ENCODE measurements at regions not wholly inside any gene's neighbourhood (a gene's known extent, or its start where the extent isn't known, plus 50 kb on each side); places are given as distances from the start of the nearest gene placed in this dataset.

- Mint-ChIP-seq H3K36me3 (ENCODE audit: low read depth) (no peaks in the 10 kb centered on the region), H3K27ac (no peak overlapping the region), H3K4me1 (no peaks in the 10 kb centered on the region), H3K27me3 (peaks cover 9% of the 10 kb centered on the region), H3K4me3 (no peak overlapping the region)
- DNase-seq (no peak), ATAC-seq (no peak)
- H3K9me3 ChIP-seq (ENCODE audit: control insufficient read depth, low read length, poor library complexity, severe bottlenecking) = no peaks in the 10 kb centered on the region
Measured at GRCh38 chr9:1254071-1254470, 203.9 kb downstream of the DMRT2 start.

- peaks cover 9% of the 10 kb centered on the region for H3K27me3 Mint-ChIP-seq
- no peaks in the 10 kb centered on the region for H3K9me3 ChIP-seq (ENCODE audit: control insufficient read depth, low read length, poor library complexity, severe bottlenecking)
- DNase-seq (no peak), ATAC-seq (no peak)
- H3K27ac Mint-ChIP-seq = no peak overlapping the region
- H3K4me1 Mint-ChIP-seq = no peaks in the 10 kb centered on the region
- H3K4me3 Mint-ChIP-seq = no peak overlapping the region
- H3K36me3 Mint-ChIP-seq (ENCODE audit: low read depth) = no peaks in the 10 kb centered on the region
Measured at GRCh38 chr9:1256178-1256577, 206.0 kb downstream of the DMRT2 start.

GRCh38 chr9:1261266-1261665, 211.1 kb downstream of the DMRT2 start:
- H3K27me3 Mint-ChIP-seq = no peaks in the 10 kb centered on the region
- H3K9me3 ChIP-seq (ENCODE audit: control insufficient read depth, low read length, poor library complexity, severe bottlenecking) = no peaks in the 10 kb centered on the region
- no peaks in the 10 kb centered on the region for H3K36me3 Mint-ChIP-seq (ENCODE audit: low read depth)
- no peak overlapping the region for H3K4me3 Mint-ChIP-seq
- DNase-seq (no peak), ATAC-seq (no peak)
- no peaks in the 10 kb centered on the region for H3K4me1 Mint-ChIP-seq
- H3K27ac Mint-ChIP-seq = no peak overlapping the region

- ATAC-seq (no peak), DNase-seq (no peak)
- Mint-ChIP-seq H3K36me3 (ENCODE audit: low read depth) (no peaks in the 10 kb centered on the region), H3K27ac (no peak overlapping the region), H3K4me1 (no peaks in the 10 kb centered on the region), H3K27me3 (no peaks in the 10 kb centered on the region), H3K4me3 (no peak overlapping the region)
- H3K9me3 ChIP-seq (ENCODE audit: control insufficient read depth, low read length, poor library complexity, severe bottlenecking) = no peaks in the 10 kb centered on the region
Measured at GRCh38 chr9:1261879-1262766, 212.0 kb downstream of the DMRT2 start.

- H3K9me3 ChIP-seq (ENCODE audit: control insufficient read depth, low read length, poor library complexity, severe bottlenecking) = no peaks in the 10 kb centered on the region
- Mint-ChIP-seq H3K27ac (no peak overlapping the region), H3K4me1 (no peaks in the 10 kb centered on the region), H3K4me3 (no peak overlapping the region), H3K36me3 (ENCODE audit: low read depth) (no peaks in the 10 kb centered on the region), H3K27me3 (no peaks in the 10 kb centered on the region)
- DNase-seq (no peak), ATAC-seq (no peak)
Measured at GRCh38 chr9:1267141-1267570, 217.0 kb downstream of the DMRT2 start.

GRCh38 chr9:1267581-1267980, 217.4 kb downstream of the DMRT2 start:
- ATAC-seq (no peak), DNase-seq (no peak)
- no peaks in the 10 kb centered on the region for H3K9me3 ChIP-seq (ENCODE audit: control insufficient read depth, low read length, poor library complexity, severe bottlenecking)
- Mint-ChIP-seq H3K36me3 (ENCODE audit: low read depth) (no peaks in the 10 kb centered on the region), H3K27me3 (no peaks in the 10 kb centered on the region), H3K4me1 (no peaks in the 10 kb centered on the region), H3K27ac (no peak overlapping the region), H3K4me3 (no peak overlapping the region)

GRCh38 chr9:1269533-1270315, 219.6 kb downstream of the DMRT2 start:
- peaks cover 5% of the 10 kb centered on the region for H3K27me3 Mint-ChIP-seq
- no peaks in the 10 kb centered on the region for H3K36me3 Mint-ChIP-seq (ENCODE audit: low read depth)
- no peaks in the 10 kb centered on the region for H3K9me3 ChIP-seq (ENCODE audit: control insufficient read depth, low read length, poor library complexity, severe bottlenecking)
- DNase-seq = no peak
- ATAC-seq = no peak
- no peaks in the 10 kb centered on the region for H3K4me1 Mint-ChIP-seq
- H3K27ac Mint-ChIP-seq = no peak overlapping the region
- H3K4me3 Mint-ChIP-seq = no peak overlapping the region

GRCh38 chr9:1271367-1271766, 221.2 kb downstream of the DMRT2 start:
- ATAC-seq (no peak), DNase-seq (no peak)
- Mint-ChIP-seq H3K4me3 (no peak overlapping the region), H3K27ac (no peak overlapping the region), H3K4me1 (no peaks in the 10 kb centered on the region), H3K27me3 (peaks cover 5% of the 10 kb centered on the region), H3K36me3 (ENCODE audit: low read depth) (no peaks in the 10 kb centered on the region)
- no peaks in the 10 kb centered on the region for H3K9me3 ChIP-seq (ENCODE audit: control insufficient read depth, low read length, poor library complexity, severe bottlenecking)

GRCh38 chr9:1271786-1272185, 221.6 kb downstream of the DMRT2 start:
- Mint-ChIP-seq H3K4me3 (no peak overlapping the region), H3K27me3 (peaks cover 5% of the 10 kb centered on the region), H3K27ac (no peak overlapping the region), H3K36me3 (ENCODE audit: low read depth) (no peaks in the 10 kb centered on the region), H3K4me1 (no peaks in the 10 kb centered on the region)
- DNase-seq = no peak
- ATAC-seq = no peak
- no peaks in the 10 kb centered on the region for H3K9me3 ChIP-seq (ENCODE audit: control insufficient read depth, low read length, poor library complexity, severe bottlenecking)

GRCh38 chr9:1272488-1272887, 222.3 kb downstream of the DMRT2 start:
- Mint-ChIP-seq H3K27me3 (peaks cover 5% of the 10 kb centered on the region), H3K27ac (no peak overlapping the region), H3K4me3 (no peak overlapping the region), H3K4me1 (no peaks in the 10 kb centered on the region), H3K36me3 (ENCODE audit: low read depth) (no peaks in the 10 kb centered on the region)
- ATAC-seq (no peak), DNase-seq (no peak)
- H3K9me3 ChIP-seq (ENCODE audit: control insufficient read depth, low read length, poor library complexity, severe bottlenecking) = no peaks in the 10 kb centered on the region

GRCh38 chr9:1273859-1274258, 223.7 kb downstream of the DMRT2 start:
- H3K36me3 Mint-ChIP-seq (ENCODE audit: low read depth) = no peaks in the 10 kb centered on the region
- no peaks in the 10 kb centered on the region for H3K4me1 Mint-ChIP-seq
- H3K27ac Mint-ChIP-seq = no peak overlapping the region
- no peak for ATAC-seq
- DNase-seq = no peak
- no peaks in the 10 kb centered on the region for H3K9me3 ChIP-seq (ENCODE audit: control insufficient read depth, low read length, poor library complexity, severe bottlenecking)
- no peak overlapping the region for H3K4me3 Mint-ChIP-seq
- peaks cover 5% of the 10 kb centered on the region for H3K27me3 Mint-ChIP-seq

- Mint-ChIP-seq H3K27ac (no peak overlapping the region), H3K27me3 (peaks cover 5% of the 10 kb centered on the region), H3K4me1 (no peaks in the 10 kb centered on the region), H3K36me3 (ENCODE audit: low read depth) (no peaks in the 10 kb centered on the region), H3K4me3 (no peak overlapping the region)
- DNase-seq (no peak), ATAC-seq (no peak)
- H3K9me3 ChIP-seq (ENCODE audit: control insufficient read depth, low read length, poor library complexity, severe bottlenecking) = no peaks in the 10 kb centered on the region
Measured at GRCh38 chr9:1274334-1274733, 224.2 kb downstream of the DMRT2 start.

GRCh38 chr9:1276474-1276873, 226.3 kb downstream of the DMRT2 start:
- ATAC-seq = no peak
- Mint-ChIP-seq H3K4me3 (no peak overlapping the region), H3K4me1 (no peaks in the 10 kb centered on the region), H3K27ac (no peak overlapping the region), H3K27me3 (peaks cover 5% of the 10 kb centered on the region), H3K36me3 (ENCODE audit: low read depth) (no peaks in the 10 kb centered on the region)
- no peak for DNase-seq
- no peaks in the 10 kb centered on the region for H3K9me3 ChIP-seq (ENCODE audit: control insufficient read depth, low read length, poor library complexity, severe bottlenecking)
